ENCODE measurements at regions not wholly inside any gene's neighbourhood (a gene's known extent, or its start where the extent isn't known, plus 50 kb on each side); places are given as distances from the start of the nearest gene placed in this dataset.

GRCh38 chr1:29576510-29576909, 340.2 kb downstream of the PTPRU start:
- H3K4me3 ChIP-seq (ENCODE audit: low read depth, low read length), result no peak overlapping the region
- no peak for TF ChIP-seq CTCF (conservative IDR thresholded peaks at IDR 0.05; ENCODE audit: low read depth, low read length)
- DNase-seq (ENCODE audit: low read depth), result no peak

- H3K4me3 ChIP-seq (ENCODE audit: low read depth, low read length), result no peak overlapping the region
- no peak for TF ChIP-seq CTCF (conservative IDR thresholded peaks at IDR 0.05; ENCODE audit: low read depth, low read length)
- DNase-seq (ENCODE audit: low read depth), result no peak
Observed at GRCh38 chr1:29575826-29576225, 339.5 kb downstream of the PTPRU start.

- TF ChIP-seq CTCF (conservative IDR thresholded peaks at IDR 0.05; ENCODE audit: low read depth, low read length), result no peak
- no peak overlapping the region for H3K4me3 ChIP-seq (ENCODE audit: low read depth, low read length)
- DNase-seq (ENCODE audit: low read depth), result no peak
Observed at GRCh38 chr1:29575277-29575676, 339.0 kb downstream of the PTPRU start.

- H3K4me3 ChIP-seq (ENCODE audit: low read depth, low read length), result no peak overlapping the region
- no peak for DNase-seq (ENCODE audit: low read depth)
- no peak for TF ChIP-seq CTCF (conservative IDR thresholded peaks at IDR 0.05; ENCODE audit: low read depth, low read length)
Observed at GRCh38 chr1:29574871-29575270, 338.5 kb downstream of the PTPRU start.

- TF ChIP-seq CTCF (conservative IDR thresholded peaks at IDR 0.05; ENCODE audit: low read depth, low read length), result no peak
- no peak overlapping the region for H3K4me3 ChIP-seq (ENCODE audit: low read depth, low read length)
Observed at GRCh38 chr1:29569971-29570634, 333.8 kb downstream of the PTPRU start.

GRCh38 chr1:29567257-29567656, 330.9 kb downstream of the PTPRU start:
- no peak for TF ChIP-seq CTCF (conservative IDR thresholded peaks at IDR 0.05; ENCODE audit: low read depth, low read length)
- H3K4me3 ChIP-seq (ENCODE audit: low read depth, low read length), result no peak overlapping the region
- no peak for DNase-seq (ENCODE audit: low read depth)

More at GRCh38 chr1:29569971-29570634, 333.8 kb downstream of the PTPRU start:
- DNase-seq (ENCODE audit: low read depth), result peak; percentile 95

GRCh38 chr1:29565490-29565889, 329.2 kb downstream of the PTPRU start:
- TF ChIP-seq CTCF (conservative IDR thresholded peaks at IDR 0.05; ENCODE audit: low read depth, low read length), result no peak
- H3K4me3 ChIP-seq (ENCODE audit: low read depth, low read length), result no peak overlapping the region
- no peak for DNase-seq (ENCODE audit: low read depth)

Data from epithelial cell of proximal tubule (primary cell).